HG02943 (cell line): ENCODE measurements at regions not wholly inside any gene's neighbourhood (a gene's known extent, or its start where the extent isn't known, plus 50 kb on each side); places are given as distances from the start of the nearest gene placed in this dataset.
"Not testable (repeated sequence)": the region's sequence is repeated elsewhere in the genome, so short reads cannot be mapped to it uniquely, and the experiment has no call there.

Experiments used
- ATAC-seq: cut with Tn5 transposase; IDR thresholded peaks from one replicate; pipeline ENCODE4 v1.9.1; 2021; ENCODE audit warnings: mild to moderate bottlenecking, low read depth, moderate library complexity; ENCODE audit not compliant: unreplicated experiment

DNA sequence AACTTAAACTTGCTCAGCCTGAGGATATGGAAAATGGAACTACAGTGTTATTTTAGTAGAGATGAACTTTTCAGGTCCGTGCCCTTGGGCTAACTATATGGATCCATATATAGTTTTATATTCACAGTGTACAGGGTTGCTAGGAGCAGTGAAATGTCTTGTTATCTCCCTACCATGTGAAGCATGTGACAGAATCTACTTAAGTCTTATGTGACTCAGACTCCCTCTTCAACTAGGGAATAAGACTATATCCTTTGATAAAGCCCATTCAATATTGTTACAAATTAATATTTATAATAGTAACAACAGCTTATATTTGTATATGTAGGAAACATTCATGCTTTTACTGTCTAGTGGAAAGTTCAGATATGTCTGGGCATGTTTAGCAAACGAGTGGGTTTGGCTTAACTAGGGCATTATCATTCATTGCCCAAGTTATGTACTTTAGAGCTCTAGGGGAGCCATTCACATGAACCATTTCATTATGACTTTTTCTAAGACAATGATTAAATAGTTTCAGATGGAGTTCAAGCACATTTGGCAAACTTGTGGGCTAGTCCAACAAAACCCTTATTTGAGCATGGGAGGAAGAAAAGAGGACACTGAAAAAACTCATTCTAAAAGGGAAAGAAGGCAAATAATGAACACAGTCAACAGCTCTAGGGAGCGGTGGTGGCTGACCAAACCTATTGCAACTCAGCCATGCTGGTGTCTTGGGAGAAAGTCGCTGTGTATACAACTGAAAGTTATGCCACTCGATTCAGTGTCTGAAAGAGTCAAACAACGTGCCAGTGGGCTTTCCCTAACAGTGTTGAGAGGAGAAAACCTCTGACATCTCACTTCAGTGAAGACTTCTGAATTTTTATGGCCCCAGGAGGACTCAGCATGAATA is 305.9 kb upstream of the G2E3 start:
- ATAC-seq: no peak

DNA sequence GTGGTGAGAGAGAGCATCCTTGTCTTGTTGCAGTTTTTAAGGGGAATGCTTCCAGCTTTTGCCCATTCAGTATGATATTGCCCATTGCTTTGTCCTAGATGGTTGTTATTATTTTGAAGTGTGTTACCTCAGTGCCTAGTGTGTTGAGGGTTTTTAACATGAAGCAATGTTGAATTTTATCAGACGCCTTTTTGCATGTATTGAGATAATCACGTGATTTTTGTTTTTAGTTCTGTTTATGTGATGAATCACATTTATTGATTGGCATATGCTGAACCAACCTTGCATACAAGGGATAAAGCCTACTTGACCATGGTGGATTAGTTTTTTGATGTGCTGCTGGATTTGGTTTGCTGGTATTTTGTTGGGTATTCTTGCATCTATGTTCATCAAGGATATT is 302.3 kb upstream of the G2E3 start:
- no peak for ATAC-seq

DNA sequence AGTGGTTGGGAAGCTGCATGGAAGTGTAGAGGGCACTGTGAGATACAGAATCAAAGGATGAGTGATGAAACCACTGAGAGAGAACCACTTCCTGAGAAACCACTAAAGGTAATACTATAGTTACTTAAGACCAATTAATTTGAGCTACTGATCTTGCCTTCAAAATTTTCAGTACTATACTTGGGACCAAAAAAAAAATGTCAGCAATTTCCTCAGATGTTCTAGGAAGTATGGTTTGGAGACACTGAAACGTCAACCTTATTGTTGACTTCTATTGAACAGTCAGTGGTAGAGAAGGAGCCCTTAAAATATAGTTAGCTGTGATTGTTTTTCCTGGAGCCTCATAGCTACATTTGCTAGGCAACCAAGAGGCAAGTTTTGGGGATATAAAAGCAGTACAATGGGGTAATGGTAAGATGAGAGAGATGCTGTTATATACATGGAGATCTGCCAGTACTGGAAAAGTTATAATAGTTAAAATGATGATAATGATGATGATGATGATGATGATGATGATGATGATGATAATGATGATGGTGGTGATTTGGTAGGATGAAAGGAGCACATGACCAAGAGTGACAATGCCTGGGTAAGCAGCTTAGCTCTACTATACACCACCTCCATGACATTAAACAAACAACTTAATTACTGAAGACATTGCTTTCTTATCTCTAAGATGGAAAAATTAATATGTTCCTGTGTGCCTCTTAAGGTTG is 300.9 kb upstream of the G2E3 start:
- no peak for ATAC-seq

DNA sequence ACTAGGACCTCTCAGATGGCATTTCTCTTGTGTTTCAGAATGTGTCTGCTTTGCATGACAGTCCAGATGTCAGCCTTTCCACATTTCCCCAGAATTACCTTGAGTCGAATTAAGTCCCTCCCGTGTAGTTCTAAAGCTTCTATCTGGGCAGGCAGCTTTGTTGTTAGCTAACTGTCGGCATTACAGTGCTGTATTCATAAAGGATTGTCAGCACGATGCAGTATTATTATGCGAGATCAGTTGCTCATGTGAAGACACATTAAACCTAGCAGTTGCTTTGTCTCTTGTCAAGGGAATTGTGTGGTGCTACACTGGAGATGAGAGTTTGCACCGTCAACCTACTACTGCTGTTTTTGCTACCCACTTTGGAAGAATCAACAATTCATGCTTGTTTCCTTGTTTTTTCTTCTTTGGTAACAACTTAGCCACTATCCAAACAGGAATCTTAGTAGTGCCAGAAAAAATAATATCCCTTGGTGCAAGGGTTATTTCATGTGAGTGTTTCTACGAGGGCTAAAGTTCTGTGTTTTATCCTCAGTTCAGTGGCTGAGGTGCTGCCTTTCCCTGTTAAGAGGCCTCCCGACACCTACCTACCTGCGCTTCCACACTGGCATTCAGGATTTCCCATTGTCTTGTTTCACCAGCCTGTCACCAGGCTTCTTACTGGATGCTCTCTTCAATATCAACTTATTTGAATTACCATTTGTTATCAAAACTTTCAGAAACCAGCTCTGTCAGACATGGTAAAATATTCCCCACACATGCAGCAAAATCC is 297.9 kb upstream of the G2E3 start:
- ATAC-seq: no peak

DNA sequence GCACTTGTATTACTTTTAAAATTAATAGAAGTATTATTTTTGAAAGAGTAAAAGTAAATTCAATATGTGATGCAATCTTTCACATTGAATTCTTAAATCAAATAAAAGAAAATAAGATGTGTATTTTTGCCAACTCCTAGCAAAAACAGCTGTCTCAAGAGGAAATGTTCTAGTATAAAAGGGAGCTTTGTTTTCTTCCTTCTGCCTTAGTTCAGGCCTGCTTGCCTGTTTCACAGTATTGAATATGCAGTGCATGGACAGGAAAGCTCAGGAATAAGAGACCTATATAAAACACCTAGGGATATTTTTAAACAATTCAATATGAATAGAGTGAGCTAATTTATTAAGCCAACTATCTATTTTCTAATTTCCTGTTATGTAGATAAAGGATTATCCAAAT is 294.8 kb upstream of the G2E3 start:
- ATAC-seq: no peak

DNA sequence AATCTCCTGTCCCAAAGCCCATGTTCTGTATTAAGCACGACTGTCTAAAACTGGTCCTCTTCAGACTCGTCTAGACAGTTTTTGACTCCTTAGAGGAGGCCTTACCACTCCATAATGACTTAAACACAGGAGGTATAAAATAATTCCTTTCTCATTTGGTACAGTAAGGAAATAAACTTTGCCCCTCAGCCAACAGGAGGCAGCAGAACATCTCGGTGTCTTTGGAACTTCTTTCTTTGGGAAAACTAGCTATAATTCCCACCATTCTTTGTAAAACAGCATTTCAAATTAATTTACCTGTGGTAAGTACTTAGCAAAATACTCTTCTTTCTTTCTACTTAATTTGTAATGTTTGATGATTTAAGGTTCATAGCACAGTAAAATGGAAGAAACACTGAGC is 292.7 kb upstream of the G2E3 start:
- ATAC-seq: no peak

DNA sequence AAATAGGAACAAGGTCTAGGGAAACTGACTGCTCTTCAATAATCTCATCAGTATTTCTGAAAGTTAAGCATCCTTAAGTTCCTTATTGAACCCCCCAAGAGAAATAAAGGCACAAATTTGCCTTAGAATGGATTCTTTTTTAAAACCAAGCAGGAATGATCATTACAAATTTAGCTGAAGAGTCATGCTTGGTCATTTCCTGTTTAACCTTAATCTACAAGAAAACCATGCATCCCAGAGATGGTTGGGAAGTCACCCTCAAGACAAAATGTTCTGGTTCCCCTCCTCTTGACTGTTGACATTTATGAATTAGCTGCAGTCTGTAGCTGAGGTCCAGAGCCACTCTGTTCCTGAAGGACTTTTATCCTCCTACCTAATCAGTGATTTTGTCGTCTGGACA is 291.8 kb upstream of the G2E3 start:
- no peak for ATAC-seq

DNA sequence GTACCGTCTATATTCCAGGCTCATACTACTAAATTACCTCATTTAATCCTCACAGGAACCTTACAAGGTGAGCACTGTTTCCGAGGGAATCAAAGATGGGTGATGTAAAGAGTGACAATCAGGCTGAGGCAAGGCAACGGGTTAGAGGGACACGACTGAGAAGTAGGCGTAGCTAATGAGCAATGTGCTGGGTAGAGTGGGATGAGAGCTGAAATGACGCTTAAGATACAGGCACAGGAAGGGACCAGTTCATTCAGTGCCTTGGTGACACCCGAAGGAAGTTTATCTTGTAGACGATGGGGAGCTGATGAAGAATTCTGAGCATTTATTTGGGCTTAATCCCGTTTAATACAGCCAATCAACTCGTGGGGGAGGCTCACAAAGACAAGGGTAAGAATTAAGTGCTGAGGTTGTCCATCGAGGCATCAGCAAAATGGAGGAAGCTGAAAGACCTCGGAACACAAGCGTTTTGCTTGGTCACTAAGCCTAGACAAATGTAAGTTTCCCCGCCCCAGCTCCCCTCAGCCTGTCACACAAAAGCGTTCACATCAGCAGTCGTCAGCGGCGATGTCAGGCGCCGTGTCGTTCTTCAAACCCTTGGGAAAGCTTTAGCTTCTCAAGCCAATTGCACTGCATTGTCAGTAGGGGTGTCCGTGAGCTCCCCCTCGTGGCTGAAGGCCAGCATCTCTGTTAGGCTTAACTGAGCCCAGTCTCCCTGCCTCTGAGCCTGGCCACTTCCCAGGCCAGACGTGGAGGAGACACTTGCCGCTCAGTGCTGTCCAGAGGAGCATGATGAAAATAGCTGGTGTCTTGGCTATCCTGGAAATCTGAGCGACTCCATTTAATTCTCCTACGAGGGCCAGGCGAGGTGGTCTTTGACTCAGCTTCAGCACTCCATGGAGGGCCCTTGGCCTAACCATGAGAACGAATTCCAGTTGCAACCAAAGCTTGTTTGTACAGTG is 288.5 kb upstream of the G2E3 start:
- ATAC-seq: no peak

DNA sequence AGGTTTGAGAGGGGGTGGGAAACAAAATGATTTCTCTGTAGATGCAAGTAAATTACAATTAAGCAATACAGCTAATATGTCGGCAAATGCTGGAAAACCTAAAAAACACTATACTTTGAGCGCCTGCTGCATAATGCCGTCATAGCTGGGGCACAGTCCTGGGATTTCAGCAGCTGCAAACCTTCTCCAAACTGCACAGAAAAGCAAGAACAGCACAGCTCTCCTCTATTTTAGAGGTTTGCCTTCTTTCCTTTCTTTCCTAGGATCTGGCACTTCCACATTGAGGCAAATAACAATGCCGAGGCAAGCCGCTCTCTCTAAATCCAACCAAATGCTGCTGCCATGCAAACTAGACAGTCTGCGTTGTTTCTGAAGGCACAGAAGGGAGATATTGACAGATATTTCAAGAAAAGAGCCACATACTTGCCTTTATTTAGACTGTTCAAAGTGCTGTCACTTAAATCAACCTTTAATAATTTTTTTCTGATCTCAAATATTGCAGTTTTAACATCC is 287.1 kb upstream of the G2E3 start:
- ATAC-seq: no peak

DNA sequence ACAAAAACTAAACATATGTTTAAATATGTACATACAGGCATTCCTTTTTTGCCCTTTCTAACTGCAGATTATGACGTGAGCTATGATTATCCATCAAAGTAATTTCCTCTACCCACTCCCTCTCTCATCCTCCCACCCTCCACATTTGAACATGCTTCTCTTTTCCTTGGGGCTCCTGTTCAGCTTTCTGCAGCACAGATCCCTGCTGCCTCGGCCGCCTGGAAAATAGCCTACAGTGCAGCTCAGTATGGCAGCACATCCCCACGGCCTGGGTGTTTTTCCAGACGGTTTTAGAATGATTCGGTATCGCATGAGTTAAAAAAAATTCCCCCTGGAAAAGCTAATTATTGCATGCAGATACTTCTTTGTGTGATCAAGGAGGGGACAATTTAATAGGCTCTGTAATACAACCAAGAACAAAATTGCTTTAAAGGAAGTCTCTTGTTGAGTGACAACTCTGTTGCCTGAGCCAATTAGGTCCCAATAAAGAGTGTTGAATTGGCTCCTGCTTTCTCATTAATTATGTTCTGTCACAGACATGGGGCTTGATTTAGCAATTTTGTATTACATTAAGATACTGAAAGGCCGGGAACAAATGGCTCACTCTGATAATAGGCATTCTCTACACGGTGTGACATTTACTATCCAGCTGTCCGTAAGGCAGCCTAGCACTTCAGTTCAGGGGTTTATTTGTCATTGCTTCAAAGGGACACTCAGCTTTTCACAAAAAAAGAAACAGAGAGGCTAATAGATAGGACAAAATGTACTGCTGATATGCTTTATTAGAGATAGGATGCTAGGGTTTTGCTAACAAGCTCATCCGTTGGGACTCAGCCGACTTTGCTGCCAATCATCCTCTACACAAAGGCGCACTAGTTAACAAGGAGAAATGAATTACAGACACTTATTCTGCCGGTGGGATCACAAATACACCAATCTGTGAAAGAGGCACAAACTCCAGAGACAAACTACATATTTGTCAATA is 285.8 kb upstream of the G2E3 start:
- ATAC-seq: no peak

DNA sequence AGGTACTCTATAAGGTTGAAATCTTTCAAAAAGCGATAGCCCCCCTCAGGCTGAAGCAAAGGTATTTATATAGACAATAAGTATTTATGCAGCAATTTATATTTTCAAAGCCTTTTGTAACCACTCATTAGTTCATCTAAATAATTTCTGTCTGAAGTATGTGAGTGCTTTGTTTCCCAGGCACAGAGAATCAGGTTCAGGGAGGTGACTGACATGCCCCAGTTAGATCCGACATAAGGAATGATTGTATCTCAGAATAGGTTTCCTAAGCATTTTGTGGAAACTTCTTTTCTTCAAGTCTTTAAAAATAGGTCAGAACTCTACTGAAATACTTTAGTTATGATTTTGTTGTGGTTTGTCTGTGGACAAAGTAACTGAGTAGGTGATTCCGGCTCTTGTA is 283.4 kb upstream of the G2E3 start:
- ATAC-seq: no peak

DNA sequence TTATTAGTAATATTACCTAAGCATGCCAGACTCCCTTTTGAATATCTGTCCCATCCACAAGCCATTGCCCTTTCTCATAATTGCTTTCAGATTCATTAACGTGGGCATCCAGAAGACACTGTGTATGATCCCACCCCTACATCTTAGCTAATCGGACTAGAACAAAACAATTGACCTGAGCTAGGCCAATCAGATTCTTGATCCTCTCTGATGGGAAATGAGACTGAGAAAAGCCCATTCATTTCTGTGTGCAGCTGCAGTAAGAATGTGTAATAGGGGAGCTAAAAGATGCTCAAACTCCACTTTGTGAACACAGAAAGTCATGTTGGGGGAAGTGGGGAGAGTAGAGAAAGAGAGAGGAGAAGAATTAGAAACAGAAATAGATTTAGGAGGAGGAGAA is 281.7 kb upstream of the G2E3 start:
- ATAC-seq: no peak

DNA sequence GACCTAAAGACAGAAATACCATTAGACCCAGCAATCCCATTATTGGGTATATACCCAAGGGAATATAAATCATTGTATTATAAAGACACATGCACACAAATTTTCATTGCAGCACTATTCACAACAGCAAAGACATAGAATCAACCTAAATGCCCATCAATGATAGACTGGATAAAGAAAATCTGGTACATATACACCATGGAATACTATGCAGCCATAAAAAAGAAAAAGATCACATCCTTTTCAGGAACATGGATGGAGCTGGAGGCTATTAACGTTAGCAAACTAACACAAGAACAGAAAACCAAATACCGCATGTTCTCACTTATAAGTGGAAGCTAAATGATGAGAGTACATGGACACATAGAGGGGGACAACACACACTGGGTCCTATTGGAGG is 280.1 kb upstream of the G2E3 start:
- ATAC-seq: not testable (repeated sequence)

DNA sequence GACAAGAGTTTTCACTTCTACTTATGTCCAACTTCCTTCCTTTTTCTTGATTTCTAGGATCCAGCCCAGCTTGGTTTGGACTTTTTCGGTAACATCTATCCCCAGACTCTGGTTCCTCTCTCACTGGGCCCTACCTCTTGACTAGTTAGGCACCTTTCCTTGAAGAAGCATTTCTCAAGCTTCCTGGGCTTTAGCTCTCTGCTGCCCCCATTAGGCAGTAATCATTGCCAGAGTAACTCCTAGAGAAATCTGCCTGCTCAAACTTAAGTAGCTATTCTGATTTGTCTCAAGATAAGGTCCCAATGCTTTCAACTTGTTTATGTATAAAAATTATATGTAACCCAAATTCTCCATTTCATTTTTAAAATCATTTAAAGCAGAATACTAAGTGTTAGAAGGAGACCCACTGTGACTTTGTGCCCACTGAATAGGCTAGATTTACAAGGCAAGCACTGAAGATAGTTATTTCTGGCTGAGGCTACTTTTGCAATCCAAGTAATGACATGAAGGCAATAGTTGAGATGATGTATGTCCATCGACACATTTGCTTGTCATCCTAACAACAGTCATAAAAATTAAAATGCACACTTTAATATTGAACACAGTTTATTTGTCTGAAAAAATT is 275.0 kb upstream of the G2E3 start:
- no peak for ATAC-seq

DNA sequence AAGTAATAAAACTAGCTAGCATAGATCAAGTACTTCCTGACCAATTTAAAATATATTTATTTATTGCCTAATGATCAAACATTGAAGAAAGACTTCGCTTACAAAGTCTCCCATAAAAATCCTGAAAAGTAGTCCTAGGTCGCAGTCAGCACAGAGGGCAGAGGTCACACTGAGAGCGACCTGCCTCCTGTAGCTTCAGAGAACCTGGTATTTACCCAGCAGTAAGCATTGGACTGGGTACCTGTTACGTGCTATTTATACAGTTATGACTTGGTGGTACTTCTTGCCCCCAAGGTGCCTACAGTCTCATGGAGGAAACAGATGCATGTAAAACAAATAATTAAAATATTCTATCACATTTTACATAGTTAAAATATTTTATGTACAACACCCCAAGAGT is 274.1 kb upstream of the G2E3 start:
- no peak for ATAC-seq

DNA sequence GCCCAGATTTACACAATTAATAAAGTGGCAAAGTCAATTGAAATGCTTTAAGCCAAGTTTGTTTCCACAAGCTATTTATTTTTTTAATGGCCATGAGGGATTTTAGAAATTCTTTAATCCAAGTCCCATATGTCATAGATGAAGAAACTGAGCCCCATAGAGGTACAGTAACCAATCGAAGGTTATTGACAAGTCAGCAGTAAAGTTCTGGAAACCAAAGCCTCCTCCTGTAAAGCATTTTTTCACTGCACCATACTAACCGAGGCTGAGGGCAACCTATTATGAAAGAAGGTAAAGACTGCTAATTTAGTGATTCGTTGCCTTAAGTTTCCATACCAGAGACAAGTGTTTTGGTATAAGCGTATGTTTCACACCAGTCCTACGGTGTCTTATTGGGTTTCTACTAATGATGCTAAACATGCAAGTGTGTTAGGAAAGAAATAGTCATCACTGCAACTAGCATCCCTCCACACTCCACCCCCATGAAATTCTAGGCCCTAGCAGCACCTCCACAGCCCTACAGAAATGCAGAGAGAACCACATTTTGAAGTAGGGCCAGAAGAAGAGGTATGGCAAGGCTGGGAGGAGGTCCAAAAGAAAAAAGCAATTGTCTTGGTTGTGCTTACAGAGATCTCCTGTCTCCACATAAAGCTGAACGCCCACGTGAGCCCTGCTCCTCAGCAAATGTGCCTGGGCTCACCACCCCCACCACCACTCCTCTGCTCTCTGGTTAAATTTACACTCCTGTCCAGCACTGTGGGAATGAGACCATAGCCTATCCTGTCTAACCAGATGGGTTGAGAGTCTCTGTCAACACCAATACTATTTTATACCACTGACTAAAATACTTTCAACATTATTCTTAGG is 271.1 kb upstream of the G2E3 start:
- no peak for ATAC-seq

DNA sequence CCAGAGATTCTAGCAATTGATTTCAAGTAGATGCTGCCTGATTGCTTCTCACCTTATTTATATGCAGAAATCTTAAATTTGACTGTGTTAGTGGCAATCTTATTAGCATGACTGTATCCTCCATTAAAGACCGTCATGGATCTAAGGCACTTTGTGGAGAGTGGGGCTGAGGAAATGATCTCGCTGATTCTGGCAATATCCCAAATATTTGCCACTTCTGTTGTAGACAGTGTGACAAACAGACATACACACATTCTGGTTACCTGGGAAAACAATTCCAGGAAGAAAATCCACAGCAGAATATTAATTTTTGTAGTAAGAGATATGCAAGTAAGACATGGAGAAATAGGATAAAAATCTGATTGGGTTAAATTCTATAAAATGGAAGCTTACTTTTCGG is 269.0 kb upstream of the G2E3 start:
- ATAC-seq: no peak
